GM12878 (cell line): ENCODE measurements at regions not wholly inside any gene's neighbourhood (a gene's known extent, or its start where the extent isn't known, plus 50 kb on each side); places are given as distances from the start of the nearest gene placed in this dataset.

Experiments used
- ATAC-seq: fragments of 200-7000 bp; cut with Tn5 transposase; 3 replicates; pipeline ENCODE4 v1.9.1; 2020; ENCODE audit warnings: mild to moderate bottlenecking, moderate library complexity
- BruUV-seq: library from RNA; stranded (reverse); fragments of 400-500 nt; replicated peaks from 2 replicates; lab custom pipeline; 2021; lab: Mats Ljungman, UMichigan
- CTCF ChIA-PET: fragments of 300-600 bp; sonication (Branson Sonifier 250); formaldehyde crosslinking; extraction: SDS; loops from one replicate; lab custom pipeline; 2021; ENCODE audit warnings: inconsistent platforms; lab: Yijun Ruan, JAX
- POLR2A ChIA-PET: fragments of 350-600 bp; formaldehyde crosslinking; extraction: SDS; loops from one replicate; lab custom pipeline; 2021; ENCODE audit warnings: inconsistent platforms; lab: Charles Lee
- RAD21 ChIA-PET: fragments of 300-600 bp; sonication (Branson Sonifier 250); formaldehyde crosslinking; loops from one replicate; lab custom pipeline; 2023; ENCODE audit warnings: antibody characterized with exemption; ENCODE audit not compliant: unreplicated experiment; lab: Charles Lee
- SMC1A ChIA-PET: fragments of 300-600 bp; sonication (Branson Sonifier 250); formaldehyde crosslinking; loops from one replicate; lab custom pipeline; 2023; ENCODE audit not compliant: unreplicated experiment, uncharacterized antibody; lab: Charles Lee
- DNase-seq: peaks from one replicate; pipeline ENCODE4 v3.0.0-alpha.2; 2011; ENCODE audit warnings: low read depth, low spot score
- FAIRE-seq: peaks from 3 replicates; lab custom pipeline; 2011; peaks lifted over from hg19 to GRCh38; lab: Jason Lieb, UNC
- H2AFZ ChIP-seq: 2 replicates; pipeline ENCODE4 v1.6.0; 2011; ENCODE audit warnings: low read depth, low read length, control low read depth; ENCODE audit not compliant: control insufficient read depth
- H3K27ac ChIP-seq: 2 replicates; pipeline ENCODE4 v1.5.1; 2011; ENCODE audit warnings: control low read depth; ENCODE audit not compliant: control insufficient read depth, insufficient read depth
- H3K27me3 ChIP-seq, 2 experiments: replicated peaks in 1 of 2; 2 replicates each; pipeline versions ENCODE4 v1.6.0 to v1.6.1; 2011; ENCODE audit warnings: low read length in 1 of 2; ENCODE audit not compliant: control insufficient read depth in 2 of 2, insufficient read depth in 2 of 2
- H3K36me3 ChIP-seq, 2 experiments: 2 replicates each; pipeline ENCODE4 v1.5.1; 2011; ENCODE audit warnings: low read length in 1 of 2; ENCODE audit not compliant: control insufficient read depth in 2 of 2, insufficient read depth in 2 of 2
- H3K4me1 ChIP-seq: 2 replicates; pipeline ENCODE4 v1.6.1; 2011; ENCODE audit warnings: mild to moderate bottlenecking, low read length, moderate library complexity, mixed read lengths; ENCODE audit not compliant: control insufficient read depth, insufficient read depth
- H3K4me2 ChIP-seq: 2 replicates; pipeline ENCODE4 v1.6.0; 2011; ENCODE audit warnings: control low read depth; ENCODE audit not compliant: control insufficient read depth, insufficient read depth
- H3K4me3 ChIP-seq: fragments of 200-600 bp; sonication (generic); 2 replicates; pipeline ENCODE4 v1.5.1; 2016
- H3K79me2 ChIP-seq: 2 replicates; pipeline ENCODE4 v1.6.0; 2011; ENCODE audit warnings: low read length; ENCODE audit not compliant: control insufficient read depth, insufficient read depth
- H3K9ac ChIP-seq: 2 replicates; pipeline ENCODE4 v1.8.0; 2011; ENCODE audit warnings: low read length, control low read depth, mixed read lengths; ENCODE audit not compliant: control insufficient read depth, insufficient read depth
- H3K9me3 ChIP-seq: replicated peaks from 3 replicates; pipeline ENCODE4 v1.5.1; 2011; ENCODE audit warnings: mild to moderate bottlenecking, low read length; ENCODE audit not compliant: control insufficient read depth, insufficient read depth
- H4K20me1 ChIP-seq: 2 replicates; pipeline ENCODE4 v1.6.0; 2011; ENCODE audit not compliant: control insufficient read depth, insufficient read depth
- CREB1 ChIP-seq: IDR thresholded peaks from 2 replicates; pipeline ENCODE4 v1.6.1; 2012; ENCODE audit warnings: low read depth, mild to moderate bottlenecking, inconsistent platforms
- GATAD2B ChIP-seq: fragments of 450-650 bp; conservative IDR thresholded peaks from 2 replicates; pipeline ENCODE4 v1.6.1; 2017; ENCODE audit warnings: low read depth, mild to moderate bottlenecking, moderate library complexity
- KAT2A ChIP-seq: conservative IDR thresholded peaks from 2 replicates; pipeline ENCODE4 v1.6.1; 2011; ENCODE audit warnings: low read depth, low read length; ENCODE audit not compliant: control insufficient read depth
- KLF5 ChIP-seq: fragments of 450-650 bp; IDR thresholded peaks from 2 replicates; pipeline ENCODE4 v1.6.1; 2014; ENCODE audit warnings: mild to moderate bottlenecking; ENCODE audit not compliant: partially characterized antibody
- MAX ChIP-seq: IDR thresholded peaks from 2 replicates; pipeline ENCODE4 v1.6.1; 2012; ENCODE audit warnings: low read depth, low read length, improper control_type of control experiment
- MTA2 ChIP-seq: fragments of 450-650 bp; IDR thresholded peaks from 2 replicates; pipeline ENCODE4 v1.6.1; 2016; ENCODE audit warnings: low read depth, mild to moderate bottlenecking, moderate library complexity
- NFYA ChIP-seq: IDR thresholded peaks from 2 replicates; pipeline ENCODE4 v1.6.1; 2011; ENCODE audit warnings: low read depth, mild to moderate bottlenecking, low read length, improper control_type of control experiment, borderline replicate concordance
- SUPT20H ChIP-seq: IDR thresholded peaks from 2 replicates; pipeline ENCODE4 v1.6.1; 2011; ENCODE audit warnings: low read depth, mild to moderate bottlenecking, low read length, moderate library complexity, borderline replicate concordance; ENCODE audit not compliant: control insufficient read depth
- ZNF592 ChIP-seq: fragments of 450-650 bp; IDR thresholded peaks from 2 replicates; pipeline ENCODE4 v1.6.1; 2017; ENCODE audit warnings: mild to moderate bottlenecking, moderate library complexity
- WGBS: methylation state at CpG from one replicate; pipeline ENCODE4 v1.1.6; 2016; ENCODE audit warnings: low lambda C conversion rate; ENCODE audit not compliant: insufficient replicate concordance, insufficient coverage; ENCODE audit errors: missing lambda C conversion rate; 5-methylcytosine and 5-hydroxymethylcytosine counted together
- in situ Hi-C: fragments of 300-500 bp; cut with MboI; formaldehyde crosslinking; loops from 9 replicates; pipeline ENCODE4 v1.14.3; 2018; ENCODE audit warnings: mixed read lengths
- intact Hi-C: fragments of 100-400 bp; cut with micrococcal nuclease; formaldehyde crosslinking; loops from one replicate; pipeline ENCODE4 v1.14.2; 2022; ENCODE audit not compliant: unreplicated experiment

DNA sequence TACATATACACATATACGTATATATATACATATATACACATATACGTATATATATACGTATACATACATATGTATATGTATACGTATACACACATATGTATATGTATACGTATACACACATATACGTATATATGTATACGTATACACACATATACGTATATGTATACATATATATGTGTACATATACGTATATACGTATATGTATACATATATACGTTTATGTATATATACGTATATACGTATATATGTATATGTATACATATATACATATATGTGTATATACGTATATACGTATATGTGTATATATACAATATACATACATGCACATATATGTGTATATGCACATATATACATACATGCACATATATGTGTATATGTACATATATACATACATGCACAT, 396.2 kb upstream of the DUSP10 start:
- intact Hi-C loops = no loop called here
- no peak for FAIRE-seq
- no peak for ATAC-seq
- 91% methylated on average over 15 of the region's 15 CpGs for WGBS
- Histone ChIP-seq H3K9me3 (no peaks in the 10 kb centered on the region), H3K27ac (no peak overlapping the region), H3K27me3 (no peaks in the 10 kb centered on the region), H3K4me3 (no peak overlapping the region), H3K36me3 (no peaks in the 10 kb centered on the region), H4K20me1 (no peaks in the 10 kb centered on the region), H3K79me2 (no peaks in the 10 kb centered on the region), H3K4me1 (no peaks in the 10 kb centered on the region), H2AFZ (no peak overlapping the region), H3K9ac (no peak overlapping the region), H3K4me2 (no peak overlapping the region)
- no peak for TF ChIP-seq ZNF592
- no peak for TF ChIP-seq KLF5
- TF ChIP-seq SUPT20H = no peak
- in situ Hi-C loops = no loop called here
- ChIA-PET POLR2A (no interaction called here), CTCF (no interaction called here), SMC1A (no interaction called here), RAD21 (no interaction called here)
- no TSS peak for BruUV-seq
- DNase-seq = no peak

DNA sequence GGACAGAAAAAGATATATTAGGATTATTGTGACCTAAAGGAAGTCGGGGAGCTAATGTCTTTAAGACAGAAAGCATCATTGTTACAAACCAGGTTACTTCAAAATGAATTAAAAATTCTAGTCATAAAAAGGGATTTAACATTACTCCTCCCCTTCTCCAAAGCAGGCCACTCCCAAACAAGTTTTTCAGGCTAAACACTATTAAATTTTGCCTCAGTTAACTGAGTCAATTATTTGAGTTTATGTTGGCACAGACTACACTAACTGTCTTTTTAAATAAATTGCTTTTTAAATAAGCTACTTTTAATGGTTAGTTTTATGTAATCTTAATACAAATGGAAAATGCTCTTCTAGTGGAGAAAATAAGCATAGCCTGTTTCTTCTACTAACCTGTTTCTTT, 395.0 kb upstream of the DUSP10 start:
- Histone ChIP-seq H3K4me1 (no peaks in the 10 kb centered on the region), H3K79me2 (no peaks in the 10 kb centered on the region), H3K9me3 (no peaks in the 10 kb centered on the region), H4K20me1 (no peaks in the 10 kb centered on the region), H3K4me2 (no peak overlapping the region), H3K27me3 (no peaks in the 10 kb centered on the region), H3K4me3 (no peak overlapping the region), H3K27ac (no peak overlapping the region), H2AFZ (no peak overlapping the region), H3K9ac (no peak overlapping the region), H3K36me3 (no peaks in the 10 kb centered on the region)
- WGBS = 9% methylated on average over 1 of the region's 1 CpG
- no TSS peak for BruUV-seq
- DNase-seq (no peak), FAIRE-seq (no peak), ATAC-seq (no peak)
- intact Hi-C loops (no loop called here), in situ Hi-C loops (no loop called here)
- SMC1A ChIA-PET = interaction anchor here (1.0 kb wide), 1 partner anchor 14 kb away, joined by 3 read pairs; no protein-coding TSS in a partner anchor
- POLR2A ChIA-PET = no interaction called here
- CTCF ChIA-PET = interaction anchor here (0.6 to 1.3 kb wide), 4 partner anchors 14 to 716 kb away, joined by 3 to 4 read pairs (median 4); no protein-coding TSS in a partner anchor
- RAD21 ChIA-PET = no interaction called here
- TF ChIP-seq KAT2A (no peak), CREB1 (no peak), SUPT20H (no peak), ZNF592 (no peak), NFYA (no peak), MAX (no peak), GATAD2B (no peak), MTA2 (no peak)
